ACHN (cell line): ENCODE measurements at regions not wholly inside any gene's neighbourhood (a gene's known extent, or its start where the extent isn't known, plus 50 kb on each side); places are given as distances from the start of the nearest gene placed in this dataset.
"Not testable (repeated sequence)": the region's sequence is repeated elsewhere in the genome, so short reads cannot be mapped to it uniquely, and the experiment has no call there.

ENCODE experiments used
- DNase-seq: peaks from one replicate; pipeline ENCODE4 v3.0.0-alpha.2; 2015
- in situ Hi-C: cut with HindIII; loops from 2 replicates; pipeline ENCODE4 v1.10.0; 2017; ENCODE audit warnings: low sequenced_read_pairs, low pct_ligation_motif_present, low pct_unique_long_range_greater_than_20kb

DNA sequence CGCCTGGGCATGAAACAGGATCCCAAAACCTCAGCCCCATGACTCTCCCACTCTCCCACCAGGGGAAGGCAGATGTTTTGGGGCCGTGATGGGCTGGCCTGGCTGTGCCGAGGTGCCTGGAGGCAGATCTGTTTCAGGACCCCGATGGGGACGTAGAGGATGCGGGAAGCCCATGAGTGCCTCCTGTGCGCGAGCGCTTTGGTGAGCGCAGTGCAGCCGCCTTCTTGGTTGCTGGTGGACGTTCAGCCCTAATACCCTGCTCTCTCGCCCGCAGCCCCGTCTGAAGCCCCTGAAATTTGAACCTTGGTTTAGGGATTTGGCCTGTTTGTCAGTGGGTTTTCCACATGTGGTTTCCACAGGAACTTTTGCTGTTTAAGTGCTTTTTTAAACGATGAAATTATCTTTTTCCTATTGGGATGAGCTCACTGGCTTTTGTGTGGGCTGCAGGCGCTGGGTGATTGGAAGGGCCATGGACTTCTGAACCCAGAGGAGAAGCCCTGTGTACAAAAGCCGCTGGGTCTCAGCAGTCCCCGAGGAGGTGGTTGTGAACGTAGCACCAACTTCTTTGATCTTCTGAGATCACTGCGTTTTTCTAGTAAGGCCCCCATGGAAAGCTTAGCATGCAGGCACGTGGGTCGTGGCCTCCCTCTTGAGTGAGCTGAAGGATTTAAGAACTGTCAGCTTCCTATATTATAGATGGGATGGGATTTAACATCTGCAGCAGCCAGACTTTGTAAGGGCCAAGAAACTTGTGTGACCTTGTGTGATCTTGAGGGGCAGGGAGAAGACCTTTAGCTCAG lies 148.9 kb upstream of the ZNF469 start:
- DNase-seq = not testable (repeated sequence)

DNA sequence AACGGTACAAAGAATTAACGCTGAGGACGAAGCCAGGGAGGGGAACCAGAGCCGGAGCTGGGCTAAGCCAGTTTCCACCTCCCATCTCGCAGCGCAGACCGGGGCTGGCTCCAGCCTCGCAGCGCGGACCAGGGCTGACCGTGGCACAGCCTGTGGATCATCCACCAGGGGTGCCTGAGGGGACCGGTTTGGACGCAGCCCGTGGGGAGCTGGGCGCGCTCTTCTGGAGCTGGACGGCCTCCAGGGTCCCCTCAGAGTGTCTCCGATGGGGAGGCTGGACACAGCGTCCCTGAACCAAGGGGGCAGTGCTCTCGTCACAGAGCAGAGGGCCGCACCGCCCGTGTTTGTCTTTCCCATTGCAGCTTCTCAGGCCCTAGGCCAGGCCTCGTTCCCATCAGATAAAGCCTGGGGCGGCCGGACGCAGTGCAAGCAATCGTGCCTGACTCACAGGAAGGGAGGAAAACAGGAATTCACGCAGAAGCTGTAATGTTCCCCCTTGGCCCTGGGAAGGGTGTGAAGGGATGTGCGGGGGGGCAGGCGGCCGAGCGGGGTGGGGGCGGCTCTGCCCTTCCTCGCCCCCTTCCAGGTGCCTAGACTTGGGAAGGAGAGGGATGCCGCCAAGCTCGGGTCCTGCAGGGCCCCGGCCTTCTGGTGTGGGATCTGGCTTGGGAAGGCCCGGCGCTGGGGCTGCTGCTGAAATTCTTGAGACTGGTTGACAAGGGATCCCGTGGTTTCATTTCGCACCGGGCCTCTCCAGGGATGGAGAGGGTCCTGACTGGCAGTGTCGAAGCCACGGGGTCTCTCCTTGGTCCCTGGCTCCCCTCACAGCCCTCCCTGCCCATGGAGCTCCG lies 148.1 kb upstream of the ZNF469 start:
- in situ Hi-C loops, DNase-seq: not testable (repeated sequence)

More for the DNA sequence above, 148.9 kb upstream of the ZNF469 start:
- in situ Hi-C loops = not testable (repeated sequence)

DNA sequence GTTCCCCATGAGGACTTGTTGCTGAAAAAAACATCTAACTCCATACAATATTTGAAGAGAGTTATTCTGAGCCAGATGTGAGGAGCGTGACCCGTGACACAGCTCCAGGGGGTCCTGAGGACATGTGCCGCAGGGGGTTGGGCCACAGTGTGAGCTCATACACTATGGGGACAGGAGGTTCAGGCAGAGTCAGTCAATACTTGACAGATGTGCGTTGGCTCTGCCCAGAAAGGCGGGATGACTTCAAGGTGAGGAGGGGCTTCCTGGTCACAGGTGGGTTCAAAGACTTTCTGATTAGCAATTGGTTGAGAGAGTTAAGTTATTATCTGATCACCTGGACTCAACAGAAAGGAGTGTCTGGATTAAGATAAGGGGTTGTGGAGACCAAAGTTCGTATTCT lies 147.1 kb upstream of the ZNF469 start:
- DNase-seq, in situ Hi-C loops: not testable (repeated sequence)

DNA sequence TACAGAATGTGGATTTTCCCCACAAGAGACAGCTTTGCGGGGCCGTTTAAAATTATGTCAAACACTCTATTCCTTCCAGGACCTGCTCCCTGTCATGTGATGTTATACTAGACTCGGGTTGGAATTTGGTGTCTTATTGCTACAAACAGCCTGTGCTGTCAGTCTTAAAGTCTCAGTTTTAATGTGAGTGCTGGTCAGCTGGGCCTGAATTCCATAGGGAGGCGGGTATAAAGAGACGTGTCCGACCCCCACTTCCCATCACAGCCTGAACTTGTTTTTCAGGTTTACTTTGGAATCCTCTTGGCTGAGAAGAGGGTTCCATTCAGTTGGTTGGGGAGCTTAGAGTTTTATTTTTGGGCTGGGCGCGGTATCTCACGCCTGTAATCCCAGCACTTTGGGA lies 146.5 kb upstream of the ZNF469 start:
- DNase-seq, in situ Hi-C loops: not testable (repeated sequence)

- in situ Hi-C loops = not testable (repeated sequence)
Measured at GRCh38 chr16:88237314-88237713, 145.4 kb upstream of the ZNF469 start.

GRCh38 chr16:88237761-88238415 lies 144.9 kb upstream of the ZNF469 start:
- DNase-seq, in situ Hi-C loops: not testable (repeated sequence)

More at GRCh38 chr16:88237314-88237713, 145.4 kb upstream of the ZNF469 start:
- DNase-seq = not testable (repeated sequence)

DNA sequence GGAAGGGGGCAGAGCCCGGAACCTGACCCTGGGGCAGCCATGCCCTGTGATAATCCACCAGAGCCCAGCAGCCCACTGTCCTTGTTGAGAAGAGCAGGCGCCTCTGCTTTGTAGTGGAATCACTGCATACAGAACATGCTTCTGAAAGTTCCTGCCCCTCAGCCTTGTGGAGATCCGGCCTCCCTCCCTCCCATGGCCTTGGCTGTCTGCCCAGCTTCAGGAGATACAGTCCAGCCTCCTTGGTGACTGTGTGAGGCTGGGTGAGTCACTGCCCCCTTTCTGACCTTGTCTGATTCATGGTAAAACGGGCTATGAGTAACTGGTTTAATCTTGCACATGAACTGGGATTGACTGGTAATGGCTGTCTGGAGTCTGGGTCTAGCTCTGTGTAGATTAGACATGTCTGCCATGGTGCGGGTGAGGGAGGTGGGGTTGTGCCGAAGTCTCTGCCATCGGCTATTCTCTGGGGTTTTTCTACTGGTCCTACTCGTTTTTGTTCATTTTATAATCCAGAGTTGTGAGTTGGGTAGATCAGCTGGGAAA lies 144.0 kb upstream of the ZNF469 start:
- in situ Hi-C loops = not testable (repeated sequence)
- DNase-seq = peak; percentile 98

DNA sequence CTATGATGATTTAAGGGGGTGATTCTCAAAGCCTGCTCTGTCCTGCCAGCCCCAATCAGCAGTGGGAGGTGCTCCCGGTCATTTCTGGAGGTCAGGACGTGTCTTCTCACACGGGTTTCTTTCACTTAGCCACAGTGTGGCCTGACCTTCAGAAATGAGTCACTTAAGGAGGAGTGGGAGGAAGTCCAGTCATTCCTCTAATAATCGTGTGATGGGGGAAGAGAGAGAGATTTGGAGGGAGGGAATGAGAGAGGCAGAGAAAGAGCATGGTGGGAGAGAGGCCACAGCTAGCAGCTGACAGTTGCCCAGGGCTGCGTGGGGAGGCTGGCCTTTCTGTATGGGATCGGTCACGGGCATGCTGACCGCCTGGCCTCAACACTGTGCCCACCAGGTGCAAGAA lies 142.6 kb upstream of the ZNF469 start:
- peak; percentile 51 for DNase-seq
- in situ Hi-C loops = not testable (repeated sequence)

DNA sequence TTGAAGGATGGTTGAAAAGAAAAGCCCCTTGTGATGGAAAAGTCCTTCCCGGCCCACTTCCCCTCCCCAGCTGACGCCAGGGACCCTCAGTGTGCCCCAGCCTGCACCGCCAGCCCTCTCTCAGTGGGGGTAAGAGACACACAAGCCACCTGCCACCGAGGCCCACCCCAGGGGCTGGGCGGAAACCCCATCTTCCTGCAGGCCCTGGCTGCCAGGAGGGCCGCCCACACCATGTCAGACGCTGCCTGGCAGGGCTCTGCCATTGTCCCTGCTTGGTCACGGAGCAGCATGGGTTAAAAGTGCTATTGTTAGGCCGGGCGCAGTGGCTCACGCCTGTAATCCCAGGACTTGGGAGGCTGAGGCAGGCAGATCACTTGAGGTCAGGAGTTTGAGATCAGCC lies 142.0 kb upstream of the ZNF469 start:
- in situ Hi-C loops, DNase-seq: not testable (repeated sequence)

- DNase-seq, in situ Hi-C loops: not testable (repeated sequence)
Measured at GRCh38 chr16:88241404-88242311, 141.1 kb upstream of the ZNF469 start.

DNA sequence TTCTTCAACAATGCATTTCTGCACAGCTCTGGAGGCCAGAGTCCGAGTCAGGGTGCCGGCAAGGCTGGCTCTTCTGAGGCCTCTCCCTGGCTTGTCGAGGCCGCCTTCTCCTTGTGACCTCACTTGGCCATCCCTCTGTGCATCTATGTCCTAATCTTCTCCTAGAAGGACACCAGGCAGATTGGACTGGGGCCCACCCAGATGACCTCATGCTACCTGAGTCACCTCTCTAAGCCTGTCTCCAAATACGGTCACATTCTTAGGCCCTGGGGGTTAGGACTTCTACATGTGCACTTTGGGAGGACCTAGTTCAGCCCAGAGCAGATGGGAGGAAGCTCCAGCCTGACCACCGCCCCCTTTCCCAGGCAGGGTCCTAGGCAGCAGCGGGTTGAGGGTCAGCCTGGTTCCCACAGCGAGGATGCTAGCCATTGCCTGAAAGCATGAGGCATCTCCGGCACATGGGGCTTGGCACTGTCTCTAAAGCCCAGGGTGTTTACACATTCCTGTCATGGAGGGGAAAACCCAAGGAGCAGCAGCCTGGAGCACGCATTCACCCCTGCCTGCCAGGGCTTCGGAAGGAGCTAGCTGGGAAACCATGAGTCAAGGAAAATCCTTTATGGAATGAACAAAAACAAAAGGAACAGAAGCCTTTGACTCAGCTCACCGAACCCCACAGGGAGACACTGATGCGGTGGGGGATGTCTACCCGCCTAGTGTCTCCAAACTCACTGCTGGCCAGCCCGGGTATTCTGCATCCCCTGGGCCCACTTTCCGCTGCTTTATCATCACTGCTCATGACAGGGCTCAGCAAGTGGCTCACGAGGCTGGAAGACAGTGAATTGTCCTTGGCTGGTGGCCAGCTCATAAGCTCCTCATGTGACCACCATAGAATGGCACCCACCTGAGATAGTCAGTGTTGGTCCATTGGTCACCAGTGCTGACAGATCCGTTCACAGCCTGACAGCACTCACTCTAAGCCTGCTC lies 140.2 kb upstream of the ZNF469 start:
- in situ Hi-C loops = not testable (repeated sequence)
- peak; percentile 84 for DNase-seq

DNA sequence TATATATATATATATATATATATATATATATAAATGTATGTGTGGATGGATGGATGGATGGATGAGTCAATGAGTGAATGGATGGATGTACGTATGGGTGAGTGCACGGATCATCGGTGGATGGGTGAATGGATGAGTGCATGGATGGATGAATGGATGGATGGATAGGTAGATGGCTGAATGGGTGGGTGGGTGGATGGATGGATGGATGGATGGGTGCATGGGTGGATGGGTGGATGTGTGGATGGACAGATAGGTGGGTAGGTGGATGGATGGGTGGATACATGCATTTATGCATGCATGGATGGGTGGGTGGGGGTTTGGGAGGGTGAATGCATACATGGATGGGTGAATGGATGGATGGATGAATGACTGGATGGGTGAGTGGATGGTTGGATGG lies 138.8 kb upstream of the ZNF469 start:
- in situ Hi-C loops, DNase-seq: not testable (repeated sequence)

GRCh38 chr16:88245241-88246081 lies 137.3 kb upstream of the ZNF469 start:
- in situ Hi-C loops = not testable (repeated sequence)
- peak; percentile 94 for DNase-seq

GRCh38 chr16:88246955-88247582 lies 135.7 kb upstream of the ZNF469 start:
- in situ Hi-C loops, DNase-seq: not testable (repeated sequence)

DNA sequence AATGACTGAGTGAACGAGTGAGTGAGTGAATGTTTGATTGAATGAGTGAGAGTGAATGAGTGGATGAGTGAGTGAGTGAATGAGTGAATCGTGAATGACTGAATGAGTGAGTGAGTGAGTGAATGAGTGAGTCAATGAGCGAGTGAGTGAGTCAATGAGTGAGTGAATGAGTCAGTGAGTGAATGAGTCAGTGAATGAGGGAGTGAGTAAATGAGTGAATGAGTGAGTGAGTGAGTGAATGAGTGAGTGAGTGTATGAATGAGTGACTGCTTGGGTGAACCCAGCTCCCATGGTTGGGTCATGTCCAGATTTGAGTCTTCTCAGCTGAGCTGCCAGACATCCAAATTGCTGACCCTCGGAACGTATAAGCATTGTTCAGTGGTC lies 135.2 kb upstream of the ZNF469 start:
- in situ Hi-C loops, DNase-seq: not testable (repeated sequence)
